Activated CD8-positive, alpha-beta T cell treated with anti-CD3 and anti-CD28 coated beads for 36 hours (primary cell): ENCODE measurements at regions not wholly inside any gene's neighbourhood (a gene's known extent, or its start where the extent isn't known, plus 50 kb on each side); places are given as distances from the start of the nearest gene placed in this dataset.

Source experiments
- ATAC-seq: fragments of 200-7000 bp; cut with Tn5 transposase; one replicate; pipeline ENCODE4 v1.10.0; 2021; ENCODE audit warnings: mild to moderate bottlenecking, moderate library complexity
- CTCF ChIA-PET: fragments of 350-600 bp; sonication (Branson Sonifier 250); formaldehyde crosslinking; loops from one replicate; lab custom pipeline; 2021; ENCODE audit warnings: antibody characterized with exemption; lab: Charles Lee
- POLR2A ChIA-PET: fragments of 350-600 bp; sonication (Branson Sonifier 250); formaldehyde crosslinking; loops from one replicate; lab custom pipeline; 2021; ENCODE audit warnings: antibody characterized with exemption; lab: Charles Lee
- DNase-seq: peaks from one replicate; pipeline ENCODE4 v3.0.0-alpha.2; 2020
- H3K27ac Mint-ChIP-seq: one replicate; pipeline ENCODE4 v1.8.0; 2021; ENCODE audit warnings: mild to moderate bottlenecking, mixed read lengths
- H3K27me3 Mint-ChIP-seq: one replicate; pipeline ENCODE4 v1.8.0; 2021; ENCODE audit warnings: mixed read lengths
- H3K36me3 Mint-ChIP-seq: one replicate; pipeline ENCODE4 v1.8.0; 2021; ENCODE audit warnings: low read depth, mixed read lengths
- H3K4me1 Mint-ChIP-seq: one replicate; pipeline ENCODE4 v1.8.0; 2021; ENCODE audit warnings: low read depth, mixed read lengths
- H3K4me3 Mint-ChIP-seq: one replicate; pipeline ENCODE4 v1.8.0; 2021; ENCODE audit warnings: mild to moderate bottlenecking, moderate library complexity, mixed read lengths
- H3K9me3 Mint-ChIP-seq: one replicate; pipeline ENCODE4 v1.8.0; 2021; ENCODE audit warnings: mixed read lengths
- CTCF ChIP-seq: fragments of 200-600 bp; IDR thresholded peaks from one replicate; pipeline ENCODE4 v1.8.0; 2022; ENCODE audit warnings: antibody characterized with exemption, mild to moderate bottlenecking
- intact Hi-C: fragments of 100-400 bp; cut with micrococcal nuclease; formaldehyde crosslinking; loops from one replicate; pipeline ENCODE4 v1.10.0; 2022

- H3K27ac Mint-ChIP-seq: no peak overlapping the region
- ATAC-seq: no peak
- H3K27me3 Mint-ChIP-seq: no peaks in the 10 kb centered on the region
- no peak overlapping the region for H3K4me3 Mint-ChIP-seq
- DNase-seq: no peak
- H3K36me3 Mint-ChIP-seq: no peaks in the 10 kb centered on the region
- no peaks in the 10 kb centered on the region for H3K4me1 Mint-ChIP-seq
- ChIA-PET CTCF (no interaction called here), POLR2A (no interaction called here)
- TF ChIP-seq CTCF: no peak
- peaks cover 1% of the 10 kb centered on the region for H3K9me3 Mint-ChIP-seq
- intact Hi-C loops: no loop called here
Measured at GRCh38 chr3:86175593-86176444, 815.1 kb downstream of the VGLL3 start.

- no peak for TF ChIP-seq CTCF
- Mint-ChIP-seq H3K4me1 (no peaks in the 10 kb centered on the region), H3K27me3 (no peaks in the 10 kb centered on the region), H3K9me3 (no peaks in the 10 kb centered on the region), H3K27ac (no peak overlapping the region), H3K4me3 (no peak overlapping the region), H3K36me3 (no peaks in the 10 kb centered on the region)
- CTCF ChIA-PET: no interaction called here
- POLR2A ChIA-PET: no interaction called here
- DNase-seq (no peak), ATAC-seq (no peak)
- intact Hi-C loops: no loop called here
Measured at GRCh38 chr3:86175051-86175536, 815.9 kb downstream of the VGLL3 start.

DNA sequence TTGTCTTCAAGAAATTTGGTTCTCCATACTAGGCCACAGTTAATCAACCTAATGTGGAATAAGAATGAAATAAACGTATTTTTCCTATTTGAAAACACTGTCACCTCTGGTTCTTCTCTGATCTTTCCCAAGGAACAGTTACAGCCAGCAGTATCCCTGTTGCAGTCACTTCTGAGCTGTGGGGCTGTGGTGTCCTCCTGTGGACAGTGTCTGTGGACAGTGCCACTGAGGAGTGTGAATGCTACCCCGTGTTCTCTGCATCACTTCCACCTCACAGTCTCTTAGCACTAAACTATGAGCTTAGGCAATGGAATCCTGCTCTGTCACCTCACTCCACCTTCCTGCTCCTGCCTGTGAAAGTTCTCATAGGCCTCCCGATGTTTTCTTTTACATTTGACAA is 817.5 kb downstream of the VGLL3 start:
- no peaks in the 10 kb centered on the region for H3K9me3 Mint-ChIP-seq
- ChIA-PET CTCF (no interaction called here), POLR2A (no interaction called here)
- H3K4me1 Mint-ChIP-seq: no peaks in the 10 kb centered on the region
- no peak for TF ChIP-seq CTCF
- no peaks in the 10 kb centered on the region for H3K27me3 Mint-ChIP-seq
- intact Hi-C loops: no loop called here
- no peak for ATAC-seq
- no peak overlapping the region for H3K27ac Mint-ChIP-seq
- H3K4me3 Mint-ChIP-seq: no peak overlapping the region
- H3K36me3 Mint-ChIP-seq: no peaks in the 10 kb centered on the region
- no peak for DNase-seq

- no peak for ATAC-seq
- CTCF ChIA-PET: no interaction called here
Measured at GRCh38 chr3:86168512-86168911, 822.4 kb downstream of the VGLL3 start.

More at GRCh38 chr3:86168512-86168911, 822.4 kb downstream of the VGLL3 start:
- Mint-ChIP-seq H3K27me3 (no peaks in the 10 kb centered on the region), H3K4me1 (no peaks in the 10 kb centered on the region), H3K36me3 (no peaks in the 10 kb centered on the region), H3K4me3 (no peak overlapping the region), H3K9me3 (peaks cover 1% of the 10 kb centered on the region), H3K27ac (no peak overlapping the region)
- intact Hi-C loops: no loop called here
- POLR2A ChIA-PET: no interaction called here
- TF ChIP-seq CTCF: no peak
- DNase-seq: no peak
